Tibial nerve (tissue), 3 donors: ENCODE measurements at regions not wholly inside any gene's neighbourhood (a gene's known extent, or its start where the extent isn't known, plus 50 kb on each side); places are given as distances from the start of the nearest gene placed in this dataset.

ENCODE experiments used
- POLR2A ChIP-seq, 2 donors: fragments of 450-650 bp; IDR thresholded peaks; one replicate each; pipeline ENCODE4 v1.6.1; 2017; ENCODE audit warnings: antibody characterized with exemption in 2 of 2, mild to moderate bottlenecking in 2 of 2, moderate library complexity in 2 of 2
- TF ChIP-seq, protein P1 (sequence below), 5 experiments: fragments of 200-600 bp in 3 of 5; fragments of 450-650 bp in 2 of 5; sonication (generic) in 3 of 5; IDR thresholded peaks; one replicate each; pipeline ENCODE4 v1.5.1; 2016 to 2019; ENCODE audit warnings: antibody characterized with exemption in 5 of 5, mild to moderate bottlenecking in 3 of 5, moderate library complexity in 2 of 5

DNA sequence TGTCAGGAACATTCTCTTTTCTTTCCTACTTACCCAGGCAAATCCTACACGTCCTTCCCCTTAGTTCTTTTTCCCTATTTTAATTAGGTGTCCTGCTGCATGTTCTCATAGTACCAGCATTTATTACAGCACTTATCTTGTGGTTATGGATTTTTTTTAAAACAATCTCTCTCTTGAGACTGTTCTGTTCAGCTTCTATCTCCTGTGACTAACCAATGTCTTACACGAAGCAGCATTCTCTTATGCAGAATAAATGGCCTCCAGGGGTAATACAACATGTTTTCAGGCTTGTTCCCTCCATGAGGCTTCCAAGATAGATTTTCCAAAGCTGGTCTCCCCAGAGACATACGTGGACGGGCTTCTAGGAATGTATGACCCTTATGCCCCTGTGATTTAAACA is 1096.1 kb upstream of the CELF2 start:
- TF ChIP-seq POLR2A (IDR thresholded peaks at IDR 0.05): no peak
- TF ChIP-seq, protein P1, sequence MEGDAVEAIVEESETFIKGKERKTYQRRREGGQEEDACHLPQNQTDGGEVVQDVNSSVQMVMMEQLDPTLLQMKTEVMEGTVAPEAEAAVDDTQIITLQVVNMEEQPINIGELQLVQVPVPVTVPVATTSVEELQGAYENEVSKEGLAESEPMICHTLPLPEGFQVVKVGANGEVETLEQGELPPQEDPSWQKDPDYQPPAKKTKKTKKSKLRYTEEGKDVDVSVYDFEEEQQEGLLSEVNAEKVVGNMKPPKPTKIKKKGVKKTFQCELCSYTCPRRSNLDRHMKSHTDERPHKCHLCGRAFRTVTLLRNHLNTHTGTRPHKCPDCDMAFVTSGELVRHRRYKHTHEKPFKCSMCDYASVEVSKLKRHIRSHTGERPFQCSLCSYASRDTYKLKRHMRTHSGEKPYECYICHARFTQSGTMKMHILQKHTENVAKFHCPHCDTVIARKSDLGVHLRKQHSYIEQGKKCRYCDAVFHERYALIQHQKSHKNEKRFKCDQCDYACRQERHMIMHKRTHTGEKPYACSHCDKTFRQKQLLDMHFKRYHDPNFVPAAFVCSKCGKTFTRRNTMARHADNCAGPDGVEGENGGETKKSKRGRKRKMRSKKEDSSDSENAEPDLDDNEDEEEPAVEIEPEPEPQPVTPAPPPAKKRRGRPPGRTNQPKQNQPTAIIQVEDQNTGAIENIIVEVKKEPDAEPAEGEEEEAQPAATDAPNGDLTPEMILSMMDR (IDR thresholded peaks at IDR 0.05): no peak
